Glutamatergic neuron (in vitro differentiated cells): ENCODE measurements at regions not wholly inside any gene's neighbourhood (a gene's known extent, or its start where the extent isn't known, plus 50 kb on each side); places are given as distances from the start of the nearest gene placed in this dataset.

Source experiments
- DNase-seq: peaks from one replicate; pipeline ENCODE4 v3.0.0; 2022
- H3K27ac Mint-ChIP-seq: one replicate; pipeline ENCODE4 v1.8.0; 2020; ENCODE audit warnings: mild to moderate bottlenecking, mixed read lengths, inconsistent platforms; ENCODE audit not compliant: unreplicated experiment
- H3K27me3 Mint-ChIP-seq: one replicate; pipeline ENCODE4 v1.8.0; 2020; ENCODE audit warnings: mild to moderate bottlenecking, moderate library complexity, mixed read lengths, inconsistent platforms; ENCODE audit not compliant: unreplicated experiment
- H3K36me3 Mint-ChIP-seq: one replicate; pipeline ENCODE4 v1.8.0; 2020; ENCODE audit warnings: mild to moderate bottlenecking, mixed read lengths, inconsistent platforms; ENCODE audit not compliant: unreplicated experiment
- H3K4me1 Mint-ChIP-seq: one replicate; pipeline ENCODE4 v1.8.0; 2020; ENCODE audit warnings: mild to moderate bottlenecking, low read depth, mixed read lengths, inconsistent platforms; ENCODE audit not compliant: unreplicated experiment
- H3K4me3 Mint-ChIP-seq: one replicate; pipeline ENCODE4 v1.8.0; 2020; ENCODE audit warnings: mild to moderate bottlenecking, mixed read lengths, inconsistent platforms; ENCODE audit not compliant: unreplicated experiment
- H3K9me3 Mint-ChIP-seq: one replicate; pipeline ENCODE4 v1.8.0; 2020; ENCODE audit warnings: mild to moderate bottlenecking, moderate library complexity, mixed read lengths, inconsistent platforms; ENCODE audit not compliant: unreplicated experiment
- CTCF ChIP-seq: fragments of 200-600 bp; sonication (generic); IDR thresholded peaks from one replicate; pipeline ENCODE4 v1.5.0; 2021; ENCODE audit not compliant: partially characterized antibody, unreplicated experiment

GRCh38 chr3:31218082-31218481 is 314.6 kb upstream of the STT3B start:
- H3K9me3 Mint-ChIP-seq, result no peaks in the 10 kb centered on the region

GRCh38 chr3:31219131-31219843 is 313.4 kb upstream of the STT3B start:
- Mint-ChIP-seq H3K9me3 (no peaks in the 10 kb centered on the region), H3K27ac (no peak overlapping the region), H3K27me3 (no peaks in the 10 kb centered on the region), H3K36me3 (no peaks in the 10 kb centered on the region), H3K4me3 (no peak overlapping the region), H3K4me1 (peaks cover 7% of the 10 kb centered on the region)
- DNase-seq, result no peak
- no peak for TF ChIP-seq CTCF

More at GRCh38 chr3:31218082-31218481, 314.6 kb upstream of the STT3B start:
- H3K27ac Mint-ChIP-seq, result no peak overlapping the region
- no peak overlapping the region for H3K4me3 Mint-ChIP-seq
- DNase-seq, result no peak
- no peak for TF ChIP-seq CTCF
- H3K27me3 Mint-ChIP-seq, result peaks cover 1% of the 10 kb centered on the region
- no peaks in the 10 kb centered on the region for H3K36me3 Mint-ChIP-seq
- peaks cover 5% of the 10 kb centered on the region for H3K4me1 Mint-ChIP-seq

GRCh38 chr3:31220431-31220830 is 312.3 kb upstream of the STT3B start:
- Mint-ChIP-seq H3K4me3 (no peak overlapping the region), H3K27me3 (no peaks in the 10 kb centered on the region), H3K9me3 (no peaks in the 10 kb centered on the region), H3K4me1 (peaks cover 7% of the 10 kb centered on the region), H3K27ac (no peak overlapping the region), H3K36me3 (no peaks in the 10 kb centered on the region)
- DNase-seq, result no peak
- TF ChIP-seq CTCF, result no peak

- H3K4me3 Mint-ChIP-seq, result no peak overlapping the region
- no peak for DNase-seq
- no peak for TF ChIP-seq CTCF
Observed at GRCh38 chr3:31223278-31223677, 309.4 kb upstream of the STT3B start.

GRCh38 chr3:31224936-31225335 is 307.8 kb upstream of the STT3B start:
- no peak overlapping the region for H3K4me3 Mint-ChIP-seq
- no peak for TF ChIP-seq CTCF
- H3K4me1 Mint-ChIP-seq, result peaks cover 7% of the 10 kb centered on the region
- H3K9me3 Mint-ChIP-seq, result no peaks in the 10 kb centered on the region
- H3K27me3 Mint-ChIP-seq, result no peaks in the 10 kb centered on the region
- no peak for DNase-seq
- H3K27ac Mint-ChIP-seq, result no peak overlapping the region
- H3K36me3 Mint-ChIP-seq, result no peaks in the 10 kb centered on the region

More at GRCh38 chr3:31223278-31223677, 309.4 kb upstream of the STT3B start:
- peaks cover 7% of the 10 kb centered on the region for H3K4me1 Mint-ChIP-seq
- no peaks in the 10 kb centered on the region for H3K27me3 Mint-ChIP-seq
- no peaks in the 10 kb centered on the region for H3K9me3 Mint-ChIP-seq
- no peak overlapping the region for H3K27ac Mint-ChIP-seq
- H3K36me3 Mint-ChIP-seq, result no peaks in the 10 kb centered on the region
